Parathyroid adenoma (tissue), 2 donors: ENCODE measurements at regions not wholly inside any gene's neighbourhood (a gene's known extent, or its start where the extent isn't known, plus 50 kb on each side); places are given as distances from the start of the nearest gene placed in this dataset.

Source experiments
- H2AFZ ChIP-seq: fragments of 300-600 bp; sonication (generic); one replicate; pipeline ENCODE4 v1.7.0; 2017; ENCODE audit warnings: antibody characterized with exemption, mild to moderate bottlenecking
- H3K27ac ChIP-seq: fragments of 300-600 bp; sonication (generic); one replicate; pipeline ENCODE4 v1.7.0; 2017
- H3K27me3 ChIP-seq: fragments of 300-600 bp; sonication (generic); one replicate; pipeline ENCODE4 v1.7.0; 2017; ENCODE audit warnings: low read length; ENCODE audit not compliant: control insufficient read depth, insufficient read depth
- H3K36me3 ChIP-seq: fragments of 300-600 bp; sonication (generic); one replicate; pipeline ENCODE4 v1.7.0; 2017; ENCODE audit warnings: low read length; ENCODE audit not compliant: control insufficient read depth, insufficient read depth
- H3K4me1 ChIP-seq: fragments of 300-600 bp; sonication (generic); one replicate; pipeline ENCODE4 v1.7.0; 2017; ENCODE audit warnings: control low read depth
- H3K4me2 ChIP-seq: fragments of 300-600 bp; sonication (generic); one replicate; pipeline ENCODE4 v1.7.0; 2017; ENCODE audit warnings: low read length
- H3K4me3 ChIP-seq: fragments of 300-600 bp; sonication (generic); one replicate; pipeline ENCODE4 v1.7.0; 2017; ENCODE audit warnings: low read depth, low read length
- H3K79me2 ChIP-seq: fragments of 300-600 bp; sonication (generic); one replicate; pipeline ENCODE4 v1.7.0; 2017; ENCODE audit warnings: control low read depth
- H3K9ac ChIP-seq: fragments of 300-600 bp; sonication (generic); one replicate; pipeline ENCODE4 v1.7.0; 2017; ENCODE audit warnings: mild to moderate bottlenecking
- H3K9me3 ChIP-seq: fragments of 300-600 bp; sonication (generic); one replicate; pipeline ENCODE4 v1.7.0; 2017; ENCODE audit warnings: low read length; ENCODE audit not compliant: control insufficient read depth
- CTCF ChIP-seq: fragments of 300-600 bp; sonication (generic); IDR thresholded peaks from one replicate; pipeline ENCODE4 v1.7.0; 2017; ENCODE audit warnings: antibody characterized with exemption, mild to moderate bottlenecking
- donor health status: primary hyperparathyroidism.

DNA sequence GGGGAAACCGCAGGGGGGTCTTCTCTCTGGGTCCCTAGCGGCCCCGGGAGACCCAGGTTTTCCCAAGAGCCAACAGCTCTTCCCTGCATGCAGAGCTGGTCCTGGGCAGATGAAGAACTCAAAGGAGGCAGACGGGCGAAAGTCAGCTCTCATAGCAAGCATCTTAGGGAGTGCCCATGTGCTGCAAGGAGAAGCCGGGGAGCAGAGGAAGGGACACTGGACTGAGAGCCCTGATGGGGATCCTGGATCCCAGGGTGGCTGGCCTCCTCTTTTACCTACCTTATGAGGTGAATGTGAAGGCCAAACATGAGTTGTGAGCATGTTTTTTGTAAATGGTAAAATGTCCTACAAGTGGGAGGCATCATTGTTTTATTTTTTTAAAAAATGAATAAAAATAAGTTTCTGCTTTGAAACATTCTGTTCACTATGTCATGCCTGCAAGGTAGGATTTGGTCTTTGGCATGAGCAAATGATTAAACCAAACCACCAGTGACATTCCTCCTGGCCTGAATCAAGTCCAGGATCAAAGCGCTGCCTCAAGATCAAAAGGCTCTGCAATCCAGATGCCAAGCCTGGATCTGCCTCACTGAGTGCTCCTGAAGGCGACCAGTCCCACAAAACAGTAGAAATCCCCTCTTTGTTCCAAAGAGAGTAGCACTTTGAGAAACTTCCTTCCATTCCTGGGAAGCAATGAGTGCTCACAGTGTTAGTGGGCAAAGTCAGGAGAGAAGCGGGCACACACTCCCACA is 92.2 kb upstream of the SERP2 start:
- H3K9ac ChIP-seq: no peak overlapping the region
- no peaks in the 10 kb centered on the region for H3K79me2 ChIP-seq
- no peak overlapping the region for H3K27ac ChIP-seq
- no peak overlapping the region for H3K4me2 ChIP-seq
- no peaks in the 10 kb centered on the region for H3K4me1 ChIP-seq
- H3K36me3 ChIP-seq: no peaks in the 10 kb centered on the region
- no peaks in the 10 kb centered on the region for H3K27me3 ChIP-seq
- H3K4me3 ChIP-seq: no peak overlapping the region
- no peaks in the 10 kb centered on the region for H3K9me3 ChIP-seq
- H2AFZ ChIP-seq: no peak overlapping the region
- no peak for TF ChIP-seq CTCF

GRCh38 chr13:44283600-44283999 is 90.0 kb upstream of the SERP2 start:
- Histone ChIP-seq H3K4me1 (no peaks in the 10 kb centered on the region), H3K4me2 (no peak overlapping the region), H3K9ac (no peak overlapping the region), H2AFZ (no peak overlapping the region), H3K27me3 (no peaks in the 10 kb centered on the region), H3K4me3 (no peak overlapping the region), H3K27ac (no peak overlapping the region), H3K79me2 (no peaks in the 10 kb centered on the region), H3K9me3 (no peaks in the 10 kb centered on the region), H3K36me3 (no peaks in the 10 kb centered on the region)
- TF ChIP-seq CTCF: no peak

DNA sequence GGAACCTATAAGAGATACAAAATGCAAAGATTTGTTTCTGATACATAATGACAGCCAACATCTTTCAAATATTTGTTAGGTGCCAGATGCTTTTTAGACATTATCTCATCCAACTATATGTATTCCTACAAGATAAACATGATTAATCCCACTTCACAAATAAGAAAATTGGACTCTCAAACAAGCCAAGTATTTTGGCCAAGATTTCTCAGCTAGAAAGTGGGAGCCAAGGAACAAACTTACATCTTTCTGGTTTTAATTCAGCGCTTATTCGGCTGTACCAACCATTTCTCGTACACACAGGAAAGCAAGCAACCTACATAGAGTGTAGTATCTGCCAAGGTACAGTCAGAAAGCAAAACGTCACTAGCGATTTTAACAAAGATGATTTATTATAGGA is 85.7 kb upstream of the SERP2 start:
- Histone ChIP-seq H3K4me2 (no peak overlapping the region), H3K79me2 (no peaks in the 10 kb centered on the region), H2AFZ (no peak overlapping the region), H3K4me3 (no peak overlapping the region), H3K9me3 (no peaks in the 10 kb centered on the region), H3K27me3 (no peaks in the 10 kb centered on the region), H3K9ac (no peak overlapping the region), H3K27ac (no peak overlapping the region), H3K4me1 (no peaks in the 10 kb centered on the region), H3K36me3 (no peaks in the 10 kb centered on the region)
- TF ChIP-seq CTCF: no peak

- H3K4me1 ChIP-seq: no peaks in the 10 kb centered on the region
- no peaks in the 10 kb centered on the region for H3K9me3 ChIP-seq
- H3K4me3 ChIP-seq: no peak overlapping the region
- no peak overlapping the region for H3K9ac ChIP-seq
- H3K4me2 ChIP-seq: no peak overlapping the region
- no peak overlapping the region for H3K27ac ChIP-seq
- H2AFZ ChIP-seq: no peak overlapping the region
- H3K27me3 ChIP-seq: no peaks in the 10 kb centered on the region
- no peaks in the 10 kb centered on the region for H3K79me2 ChIP-seq
- H3K36me3 ChIP-seq: no peaks in the 10 kb centered on the region
- no peak for TF ChIP-seq CTCF
Observed at GRCh38 chr13:44292545-44292944, 81.1 kb upstream of the SERP2 start.

DNA sequence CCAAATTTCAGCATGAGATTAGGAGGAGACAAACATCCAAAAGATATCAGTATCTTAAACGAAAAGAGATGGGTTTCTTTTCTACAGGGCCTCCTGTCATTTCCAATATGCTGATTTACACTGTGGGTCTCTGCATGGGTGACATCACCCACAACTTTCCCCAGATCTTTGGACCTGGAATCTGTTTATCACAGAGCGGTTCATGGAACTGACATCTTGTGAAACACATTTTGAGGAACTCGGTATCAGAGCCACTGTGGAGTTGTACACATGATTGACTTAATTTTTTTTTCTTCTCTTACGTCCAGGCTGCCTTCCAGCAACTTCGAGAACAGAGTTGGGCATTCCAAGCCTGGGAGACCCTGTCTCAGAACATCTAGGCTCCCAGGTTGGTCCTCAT is 80.2 kb upstream of the SERP2 start:
- Histone ChIP-seq H3K79me2 (no peaks in the 10 kb centered on the region), H3K4me3 (no peak overlapping the region), H3K4me2 (no peak overlapping the region), H2AFZ (no peak overlapping the region), H3K9me3 (no peaks in the 10 kb centered on the region), H3K27ac (no peak overlapping the region), H3K9ac (no peak overlapping the region), H3K4me1 (no peaks in the 10 kb centered on the region), H3K36me3 (no peaks in the 10 kb centered on the region), H3K27me3 (no peaks in the 10 kb centered on the region)
- TF ChIP-seq CTCF: no peak
